ENCODE measurements at regions not wholly inside any gene's neighbourhood (a gene's known extent, or its start where the extent isn't known, plus 50 kb on each side); places are given as distances from the start of the nearest gene placed in this dataset.

- DNase-seq: no peak
Observed at GRCh38 chr2:6301426-6301825, 564.3 kb downstream of the CMPK2 start.

- no peak for DNase-seq
Observed at GRCh38 chr2:6308986-6309385, 556.7 kb downstream of the CMPK2 start.

GRCh38 chr2:6309415-6310255 is 556.1 kb downstream of the CMPK2 start:
- DNase-seq: no peak

- DNase-seq: no peak
Observed at GRCh38 chr2:6310256-6311215, 555.2 kb downstream of the CMPK2 start.

GRCh38 chr2:6312367-6312766 is 553.3 kb downstream of the CMPK2 start:
- no peak for DNase-seq

GRCh38 chr2:6314218-6314960 is 551.3 kb downstream of the CMPK2 start:
- no peak for DNase-seq

GRCh38 chr2:6325616-6326015 is 540.1 kb downstream of the CMPK2 start:
- no peak for DNase-seq

- no peak for DNase-seq
Observed at GRCh38 chr2:6326958-6327357, 538.7 kb downstream of the CMPK2 start.

- no peak for DNase-seq
Observed at GRCh38 chr2:6336752-6337471, 528.8 kb downstream of the CMPK2 start.

GRCh38 chr2:6337472-6337820 is 528.3 kb downstream of the CMPK2 start:
- DNase-seq: no peak

- DNase-seq: no peak
Observed at GRCh38 chr2:6341588-6342129, 524.0 kb downstream of the CMPK2 start.

GRCh38 chr2:6342273-6342920 is 523.3 kb downstream of the CMPK2 start:
- no peak for DNase-seq

- no peak for DNase-seq
Observed at GRCh38 chr2:6343076-6343475, 522.6 kb downstream of the CMPK2 start.

GRCh38 chr2:6352247-6352646 is 513.5 kb downstream of the CMPK2 start:
- no peak for DNase-seq

GRCh38 chr2:6352906-6353515 is 512.7 kb downstream of the CMPK2 start:
- peak in 1 of 2 experiments; percentile 76 for DNase-seq

GRCh38 chr2:6353669-6354068 is 512.0 kb downstream of the CMPK2 start:
- no peak for DNase-seq

GRCh38 chr2:6354546-6354945 is 511.2 kb downstream of the CMPK2 start:
- no peak for DNase-seq

GRCh38 chr2:6355886-6356761 is 509.6 kb downstream of the CMPK2 start:
- DNase-seq: peak in 1 of 2 experiments; percentile 40

- DNase-seq: no peak
Observed at GRCh38 chr2:6358546-6358945, 507.2 kb downstream of the CMPK2 start.

GRCh38 chr2:6358985-6359384 is 506.7 kb downstream of the CMPK2 start:
- DNase-seq: no peak
